ENCODE measurements at regions not wholly inside any gene's neighbourhood (a gene's known extent, or its start where the extent isn't known, plus 50 kb on each side); places are given as distances from the start of the nearest gene placed in this dataset.

DNA sequence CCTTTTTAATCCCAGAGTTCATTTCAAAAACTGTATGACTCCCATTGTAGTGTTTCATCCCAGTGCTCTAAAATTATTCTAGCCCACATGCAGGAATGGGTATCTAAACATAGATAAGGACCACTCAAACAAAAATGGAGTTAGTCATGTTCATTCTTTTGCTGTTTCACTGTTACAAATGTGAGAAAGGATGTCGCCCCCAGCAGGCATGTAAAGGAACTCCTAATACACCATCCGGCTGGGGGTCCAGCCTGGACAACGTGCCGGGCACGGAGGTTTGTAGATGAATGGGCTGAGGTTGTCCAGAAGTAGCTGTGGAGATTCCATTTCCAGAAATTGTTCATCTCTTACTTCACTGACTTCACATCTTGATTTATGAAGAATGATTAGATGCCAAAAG lies 101.9 kb upstream of the RAB12 start:
- TF ChIP-seq, protein P1, sequence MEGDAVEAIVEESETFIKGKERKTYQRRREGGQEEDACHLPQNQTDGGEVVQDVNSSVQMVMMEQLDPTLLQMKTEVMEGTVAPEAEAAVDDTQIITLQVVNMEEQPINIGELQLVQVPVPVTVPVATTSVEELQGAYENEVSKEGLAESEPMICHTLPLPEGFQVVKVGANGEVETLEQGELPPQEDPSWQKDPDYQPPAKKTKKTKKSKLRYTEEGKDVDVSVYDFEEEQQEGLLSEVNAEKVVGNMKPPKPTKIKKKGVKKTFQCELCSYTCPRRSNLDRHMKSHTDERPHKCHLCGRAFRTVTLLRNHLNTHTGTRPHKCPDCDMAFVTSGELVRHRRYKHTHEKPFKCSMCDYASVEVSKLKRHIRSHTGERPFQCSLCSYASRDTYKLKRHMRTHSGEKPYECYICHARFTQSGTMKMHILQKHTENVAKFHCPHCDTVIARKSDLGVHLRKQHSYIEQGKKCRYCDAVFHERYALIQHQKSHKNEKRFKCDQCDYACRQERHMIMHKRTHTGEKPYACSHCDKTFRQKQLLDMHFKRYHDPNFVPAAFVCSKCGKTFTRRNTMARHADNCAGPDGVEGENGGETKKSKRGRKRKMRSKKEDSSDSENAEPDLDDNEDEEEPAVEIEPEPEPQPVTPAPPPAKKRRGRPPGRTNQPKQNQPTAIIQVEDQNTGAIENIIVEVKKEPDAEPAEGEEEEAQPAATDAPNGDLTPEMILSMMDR (IDR thresholded peaks at IDR 0.05; ENCODE audit: low read length, missing control alignments), result peak; percentile 39
- H3K4me3 ChIP-seq (replicated peaks; ENCODE audit: low read depth, low read length), result no peak overlapping the region
- peak; percentile 11 for DNase-seq (ENCODE audit: low read depth)

DNA sequence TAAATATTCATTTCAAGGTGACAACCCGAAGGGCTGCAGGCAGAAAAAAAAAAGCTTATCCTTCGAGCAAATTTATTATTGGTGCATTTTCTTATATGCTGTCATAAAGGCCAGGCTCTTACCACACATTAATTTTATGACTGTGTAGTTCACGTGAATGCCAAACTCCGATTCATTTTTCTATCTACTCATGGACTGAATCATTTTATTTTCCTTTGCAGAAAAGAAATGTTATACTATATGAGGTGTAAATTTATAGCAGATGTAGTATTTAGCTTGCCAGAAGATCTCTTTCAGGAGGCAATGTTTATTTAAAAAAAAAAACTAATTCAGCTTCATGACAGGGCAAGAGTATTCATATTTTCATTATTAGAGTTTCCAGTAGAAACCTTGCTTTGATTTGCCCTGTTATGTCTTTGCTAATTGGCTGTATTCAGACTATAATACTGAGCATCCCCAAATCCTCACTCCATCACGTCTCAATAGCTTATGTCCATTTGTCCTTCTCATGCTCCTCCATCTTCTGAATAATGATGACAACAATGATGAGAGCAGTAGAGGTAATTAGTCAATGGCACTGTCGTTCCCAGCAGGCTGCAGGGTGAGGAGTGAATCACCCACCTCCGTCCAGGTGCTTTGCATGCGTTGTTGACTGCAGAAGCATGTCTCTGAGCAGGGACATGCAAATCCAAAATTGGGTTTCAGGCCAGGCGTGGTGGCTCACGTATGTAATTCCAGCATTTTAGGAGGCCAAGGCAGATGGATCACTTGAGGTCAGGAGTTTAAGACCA lies 101.1 kb upstream of the RAB12 start:
- no peak overlapping the region for H3K4me3 ChIP-seq (replicated peaks; ENCODE audit: low read depth, low read length)
- TF ChIP-seq, protein P1 (IDR thresholded peaks at IDR 0.05; ENCODE audit: low read length, missing control alignments), result no peak
- DNase-seq (ENCODE audit: low read depth), result no peak

DNA sequence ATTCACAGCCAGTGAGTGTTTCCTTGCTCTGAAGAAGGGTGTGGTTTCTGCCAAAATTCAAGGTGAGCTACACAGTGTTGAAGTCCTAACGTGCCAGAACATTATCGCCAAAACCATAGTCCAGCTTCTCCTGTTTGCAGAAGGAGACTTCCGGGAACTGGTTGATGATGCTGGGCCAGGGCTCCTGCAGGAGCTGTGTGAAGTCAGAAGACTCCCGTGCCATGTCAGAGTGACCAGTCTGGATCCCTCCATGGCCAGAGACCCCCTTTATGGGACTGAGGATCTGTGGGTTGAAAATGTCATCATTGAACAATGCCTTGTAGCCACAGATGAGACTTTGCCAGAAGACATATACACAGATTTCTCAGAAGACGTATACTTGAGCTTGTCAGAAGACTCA lies 96.0 kb upstream of the RAB12 start:
- DNase-seq (ENCODE audit: low read depth), result no peak
- TF ChIP-seq, protein P1 (IDR thresholded peaks at IDR 0.05; ENCODE audit: low read length, missing control alignments), result no peak
- H3K4me3 ChIP-seq (replicated peaks; ENCODE audit: low read depth, low read length), result no peak overlapping the region

DNA sequence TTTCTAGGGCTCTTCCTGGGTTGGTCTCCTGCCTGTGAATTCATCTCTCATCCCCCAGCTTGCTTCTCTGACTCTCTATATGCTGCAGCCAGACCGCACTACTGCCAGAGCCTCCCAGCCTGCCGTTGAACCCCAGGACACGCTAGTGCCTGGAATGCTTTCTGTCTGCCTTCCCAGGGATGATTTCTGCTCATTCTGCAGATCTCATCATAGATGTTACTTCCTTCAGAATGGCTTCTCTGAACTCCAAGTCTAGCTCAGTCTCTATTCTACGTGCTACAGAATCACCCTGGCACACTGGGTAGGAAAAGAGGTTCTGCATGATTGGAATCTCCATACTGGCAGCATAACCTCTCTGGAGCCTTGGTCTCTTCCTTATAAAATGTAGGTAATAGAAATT lies 94.8 kb upstream of the RAB12 start:
- no peak for DNase-seq (ENCODE audit: low read depth)
- no peak overlapping the region for H3K4me3 ChIP-seq (replicated peaks; ENCODE audit: low read depth, low read length)
- TF ChIP-seq, protein P1 (IDR thresholded peaks at IDR 0.05; ENCODE audit: low read length, missing control alignments), result no peak

DNA sequence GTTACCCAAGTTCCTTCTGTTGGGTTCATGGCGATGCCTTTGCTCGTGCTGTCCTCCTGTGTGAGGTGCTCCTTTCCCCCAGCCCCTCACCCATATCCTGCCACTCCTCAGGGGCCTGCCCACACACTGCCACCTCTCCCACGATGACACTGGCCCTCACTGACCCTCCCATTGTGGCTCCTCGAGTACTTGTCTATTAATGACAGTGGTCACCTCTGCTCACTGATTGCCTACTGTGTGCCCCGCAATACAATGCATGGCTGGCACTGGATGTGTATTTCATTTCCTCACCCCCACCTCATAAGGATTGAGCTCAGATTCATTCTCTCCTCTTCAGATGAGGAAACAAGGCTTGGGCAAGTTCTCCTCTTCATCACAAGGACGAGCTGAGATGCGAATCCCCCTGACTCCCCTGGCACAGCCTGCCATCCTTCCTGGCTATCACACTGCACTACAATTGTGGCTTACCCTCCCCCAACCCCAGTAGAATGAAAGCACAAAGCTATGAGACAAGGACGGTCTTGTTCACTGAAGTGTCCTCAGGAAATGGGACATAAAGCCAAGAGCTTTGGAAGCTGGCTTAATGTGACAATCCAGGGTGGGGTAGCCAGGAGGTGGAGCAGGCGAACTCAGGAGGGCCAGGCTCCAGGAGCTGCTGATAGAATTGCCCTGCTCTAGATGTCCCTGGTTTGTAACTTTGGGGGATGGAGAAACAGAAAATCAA lies 93.9 kb upstream of the RAB12 start:
- H3K4me3 ChIP-seq (replicated peaks; ENCODE audit: low read depth, low read length), result no peak overlapping the region

DNA sequence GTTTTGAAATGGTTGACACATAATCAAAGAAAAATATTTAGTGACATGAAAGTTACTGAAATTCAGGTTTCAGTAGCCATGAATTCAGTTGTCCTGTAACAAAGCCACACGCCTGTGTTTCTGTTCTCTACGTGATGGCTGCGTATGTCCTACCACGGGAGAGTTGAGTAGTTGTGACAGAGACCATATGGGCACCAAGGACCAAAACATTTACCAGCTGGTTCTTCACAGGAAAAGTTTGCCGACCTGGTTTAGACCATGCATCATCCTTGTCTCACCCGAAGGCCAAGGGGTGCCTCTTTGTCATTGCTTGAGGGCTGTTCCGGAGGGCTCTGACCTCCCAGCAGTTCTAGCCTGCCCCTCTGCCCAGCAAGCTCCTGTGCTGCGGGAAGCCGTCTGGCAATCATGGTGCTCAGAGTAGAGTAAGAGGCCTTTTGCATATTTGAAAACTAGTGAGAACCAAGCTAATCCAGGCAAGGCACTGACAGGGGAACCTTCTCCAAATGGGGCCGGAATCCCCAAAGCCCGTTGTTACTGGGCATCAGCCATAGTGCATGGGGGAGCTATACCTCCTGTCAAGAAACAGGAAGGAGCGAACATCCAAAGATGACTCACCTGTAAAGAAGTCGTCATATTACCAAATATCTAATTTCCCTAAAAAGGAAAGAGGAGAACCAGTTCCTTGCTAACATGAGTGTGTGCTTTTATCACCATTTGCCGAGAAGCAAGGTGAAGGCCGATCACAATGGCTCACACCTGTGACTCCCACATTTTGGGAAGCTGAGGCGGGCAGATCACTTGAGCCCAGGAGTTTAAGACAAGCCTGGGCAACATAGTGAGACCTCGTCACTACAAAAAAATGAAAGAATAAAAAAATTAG lies 92.6 kb upstream of the RAB12 start:
- H3K4me3 ChIP-seq (replicated peaks; ENCODE audit: low read depth, low read length), result no peak overlapping the region
- TF ChIP-seq, protein P1 (IDR thresholded peaks at IDR 0.05; ENCODE audit: low read length, missing control alignments), result no peak
- DNase-seq (ENCODE audit: low read depth), result peak; percentile 11

More for the DNA sequence above, 93.9 kb upstream of the RAB12 start:
- no peak for DNase-seq (ENCODE audit: low read depth)
- TF ChIP-seq, protein P1 (IDR thresholded peaks at IDR 0.05; ENCODE audit: low read length, missing control alignments), result no peak

Data from fibroblast of pulmonary artery (primary cell).